ENCODE measurements at regions not wholly inside any gene's neighbourhood (a gene's known extent, or its start where the extent isn't known, plus 50 kb on each side); places are given as distances from the start of the nearest gene placed in this dataset.

- no peak for DNase-seq (ENCODE audit: low spot score)
- TF ChIP-seq EZH2phosphoT487 (IDR thresholded peaks at IDR 0.05; ENCODE audit: low read depth, severe bottlenecking, unreplicated experiment) (no peak), EZH2 (IDR thresholded peaks at IDR 0.05; ENCODE audit: borderline replicate concordance) (no peak), CTCF (IDR thresholded peaks at IDR 0.05; ENCODE audit: poor library complexity) (no peak)
- Histone ChIP-seq H2AFZ (no peak overlapping the region), H3K4me3 (no peak overlapping the region), H3K9me3 (ENCODE audit: low read depth) (no peaks in the 10 kb centered on the region), H3K27ac (no peak overlapping the region), H3K36me3 (replicated peaks; ENCODE audit: insufficient read depth, low read depth) (no peaks in the 10 kb centered on the region), H3K79me2 (no peaks in the 10 kb centered on the region), H3K4me1 (ENCODE audit: insufficient read depth) (no peaks in the 10 kb centered on the region), H3K4me2 (no peak overlapping the region), H3K27me3 (no peaks in the 10 kb centered on the region), H3K9me2 (replicated peaks; ENCODE audit: insufficient read depth) (no peaks in the 10 kb centered on the region), H4K20me1 (ENCODE audit: insufficient read depth, poor library complexity, severe bottlenecking) (no peaks in the 10 kb centered on the region)
Observed at GRCh38 chr11:19451609-19452008, 210.9 kb upstream of the E2F8 start.

GRCh38 chr11:19450282-19450681, 209.5 kb upstream of the E2F8 start:
- 75% methylated on average over 1 of the region's 1 CpG for whole genome bisulfite sequencing (ENCODE audit: low lambda C conversion rate, missing lambda C conversion rate)

GRCh38 chr11:19448651-19449050, 207.9 kb upstream of the E2F8 start:
- no peaks in the 10 kb centered on the region for H3K27me3 ChIP-seq
- H4K20me1 ChIP-seq (ENCODE audit: insufficient read depth, poor library complexity, severe bottlenecking) = no peaks in the 10 kb centered on the region
- TF ChIP-seq EZH2 (IDR thresholded peaks at IDR 0.05; ENCODE audit: borderline replicate concordance) (no peak), EZH2phosphoT487 (IDR thresholded peaks at IDR 0.05; ENCODE audit: low read depth, severe bottlenecking, unreplicated experiment) (no peak), CTCF (IDR thresholded peaks at IDR 0.05; ENCODE audit: poor library complexity) (no peak)
- H3K4me1 ChIP-seq (ENCODE audit: insufficient read depth) = no peaks in the 10 kb centered on the region
- no peaks in the 10 kb centered on the region for H3K9me2 ChIP-seq (replicated peaks; ENCODE audit: insufficient read depth)
- DNase-seq (ENCODE audit: low spot score) = no peak
- no peak overlapping the region for H3K4me2 ChIP-seq
- H3K27ac ChIP-seq = no peak overlapping the region
- no peaks in the 10 kb centered on the region for H3K9me3 ChIP-seq (ENCODE audit: low read depth)
- no peak overlapping the region for H2AFZ ChIP-seq
- no peaks in the 10 kb centered on the region for H3K79me2 ChIP-seq
- H3K4me3 ChIP-seq = no peak overlapping the region
- WGBS (ENCODE audit: low lambda C conversion rate, missing lambda C conversion rate) = 70% methylated on average over 2 of the region's 2 CpGs
- H3K36me3 ChIP-seq (replicated peaks; ENCODE audit: insufficient read depth, low read depth) = no peaks in the 10 kb centered on the region

More at GRCh38 chr11:19450282-19450681, 209.5 kb upstream of the E2F8 start:
- no peak for DNase-seq (ENCODE audit: low spot score)
- no peaks in the 10 kb centered on the region for H3K4me1 ChIP-seq (ENCODE audit: insufficient read depth)
- H3K4me2 ChIP-seq = no peak overlapping the region
- H3K9me2 ChIP-seq (replicated peaks; ENCODE audit: insufficient read depth) = no peaks in the 10 kb centered on the region
- no peaks in the 10 kb centered on the region for H3K79me2 ChIP-seq
- TF ChIP-seq EZH2phosphoT487 (IDR thresholded peaks at IDR 0.05; ENCODE audit: low read depth, severe bottlenecking, unreplicated experiment) = no peak
- no peaks in the 10 kb centered on the region for H3K27me3 ChIP-seq
- no peaks in the 10 kb centered on the region for H4K20me1 ChIP-seq (ENCODE audit: insufficient read depth, poor library complexity, severe bottlenecking)
- no peaks in the 10 kb centered on the region for H3K9me3 ChIP-seq (ENCODE audit: low read depth)
- no peak overlapping the region for H2AFZ ChIP-seq
- H3K27ac ChIP-seq = no peak overlapping the region
- H3K36me3 ChIP-seq (replicated peaks; ENCODE audit: insufficient read depth, low read depth) = no peaks in the 10 kb centered on the region
- H3K4me3 ChIP-seq = no peak overlapping the region

GRCh38 chr11:19447150-19447566, 206.4 kb upstream of the E2F8 start:
- Histone ChIP-seq H3K4me1 (ENCODE audit: insufficient read depth) (peaks cover 5% of the 10 kb centered on the region), H3K4me2 (no peak overlapping the region), H3K9me2 (replicated peaks; ENCODE audit: insufficient read depth) (no peaks in the 10 kb centered on the region), H3K27ac (no peak overlapping the region), H3K9me3 (ENCODE audit: low read depth) (no peaks in the 10 kb centered on the region), H4K20me1 (ENCODE audit: insufficient read depth, poor library complexity, severe bottlenecking) (no peaks in the 10 kb centered on the region), H3K4me3 (no peak overlapping the region), H2AFZ (no peak overlapping the region), H3K27me3 (no peaks in the 10 kb centered on the region), H3K79me2 (no peaks in the 10 kb centered on the region), H3K36me3 (replicated peaks; ENCODE audit: insufficient read depth, low read depth) (no peaks in the 10 kb centered on the region)
- no peak for TF ChIP-seq EZH2phosphoT487 (IDR thresholded peaks at IDR 0.05; ENCODE audit: low read depth, severe bottlenecking, unreplicated experiment)
- no peak for TF ChIP-seq EZH2 (IDR thresholded peaks at IDR 0.05; ENCODE audit: borderline replicate concordance)
- no peak for TF ChIP-seq CTCF (IDR thresholded peaks at IDR 0.05; ENCODE audit: poor library complexity)
- DNase-seq (ENCODE audit: low spot score) = no peak
- 71% methylated on average over 5 of the region's 5 CpGs for WGBS (ENCODE audit: low lambda C conversion rate, missing lambda C conversion rate)
